GM21423 (cell line): ENCODE measurements at regions not wholly inside any gene's neighbourhood (a gene's known extent, or its start where the extent isn't known, plus 50 kb on each side); places are given as distances from the start of the nearest gene placed in this dataset.

ENCODE experiments used
- ATAC-seq: cut with Tn5 transposase; IDR thresholded peaks from one replicate; pipeline ENCODE4 v1.9.1; 2021; ENCODE audit warnings: mild to moderate bottlenecking, moderate library complexity; ENCODE audit not compliant: unreplicated experiment

- no peak for ATAC-seq
Measured at GRCh38 chr2:39534095-39534711, 97.1 kb upstream of the MAP4K3 start.

GRCh38 chr2:39535636-39536185 lies 98.6 kb upstream of the MAP4K3 start:
- ATAC-seq = no peak

GRCh38 chr2:39537150-39537549 lies 100.1 kb upstream of the MAP4K3 start:
- ATAC-seq = no peak

GRCh38 chr2:39538718-39539117 lies 101.6 kb upstream of the MAP4K3 start:
- no peak for ATAC-seq

- no peak for ATAC-seq
Measured at GRCh38 chr2:39540414-39540813, 103.3 kb upstream of the MAP4K3 start.

GRCh38 chr2:39541011-39541930 lies 104.2 kb upstream of the MAP4K3 start:
- no peak for ATAC-seq

GRCh38 chr2:39542523-39542922 lies 105.4 kb upstream of the MAP4K3 start:
- ATAC-seq = no peak

- ATAC-seq = no peak
Measured at GRCh38 chr2:39545957-39546356, 108.9 kb upstream of the MAP4K3 start.

- ATAC-seq = no peak
Measured at GRCh38 chr2:39546409-39546808, 109.3 kb upstream of the MAP4K3 start.

GRCh38 chr2:39546937-39547336 lies 109.9 kb upstream of the MAP4K3 start:
- no peak for ATAC-seq

GRCh38 chr2:39547811-39548719 lies 111.0 kb upstream of the MAP4K3 start:
- ATAC-seq = no peak

- ATAC-seq = no peak
Measured at GRCh38 chr2:39549000-39549399, 111.9 kb upstream of the MAP4K3 start.

- no peak for ATAC-seq
Measured at GRCh38 chr2:39549718-39550464, 112.8 kb upstream of the MAP4K3 start.

- ATAC-seq = no peak
Measured at GRCh38 chr2:39550701-39551285, 113.7 kb upstream of the MAP4K3 start.

- no peak for ATAC-seq
Measured at GRCh38 chr2:39558906-39559305, 106.8 kb upstream of the TMEM178A start.

GRCh38 chr2:39563572-39563971 lies 102.1 kb upstream of the TMEM178A start:
- no peak for ATAC-seq

GRCh38 chr2:39567507-39567906 lies 98.2 kb upstream of the TMEM178A start:
- ATAC-seq = no peak

GRCh38 chr2:39568116-39568515 lies 97.6 kb upstream of the TMEM178A start:
- no peak for ATAC-seq

- ATAC-seq = no peak
Measured at GRCh38 chr2:39568561-39569006, 97.1 kb upstream of the TMEM178A start.

- ATAC-seq = no peak
Measured at GRCh38 chr2:39570130-39570555, 95.6 kb upstream of the TMEM178A start.
